ENCODE measurements at regions not wholly inside any gene's neighbourhood (a gene's known extent, or its start where the extent isn't known, plus 50 kb on each side); places are given as distances from the start of the nearest gene placed in this dataset.
"Not testable (repeated sequence)": the region's sequence is repeated elsewhere in the genome, so short reads cannot be mapped to it uniquely, and the experiment has no call there.

DNA sequence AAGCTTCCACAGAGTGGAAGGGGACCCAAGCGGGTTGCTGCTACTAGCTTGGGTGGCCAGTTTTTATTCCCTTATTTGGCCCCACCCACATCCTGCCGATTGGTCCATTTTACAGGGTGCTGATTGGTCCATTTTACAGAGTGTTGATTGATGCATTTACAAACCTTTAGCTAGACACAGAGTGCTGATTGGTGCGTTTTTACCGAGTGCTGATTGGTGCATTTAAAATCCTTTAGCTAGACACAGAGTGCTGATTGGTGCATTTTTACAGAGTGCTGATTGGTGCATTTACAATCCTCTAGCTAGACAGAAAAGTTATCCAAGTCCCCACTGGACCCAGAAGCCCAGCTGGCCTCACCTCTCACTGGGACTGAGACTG is 187.0 kb upstream of the KCNMB2 start:
- TF ChIP-seq, protein P1, sequence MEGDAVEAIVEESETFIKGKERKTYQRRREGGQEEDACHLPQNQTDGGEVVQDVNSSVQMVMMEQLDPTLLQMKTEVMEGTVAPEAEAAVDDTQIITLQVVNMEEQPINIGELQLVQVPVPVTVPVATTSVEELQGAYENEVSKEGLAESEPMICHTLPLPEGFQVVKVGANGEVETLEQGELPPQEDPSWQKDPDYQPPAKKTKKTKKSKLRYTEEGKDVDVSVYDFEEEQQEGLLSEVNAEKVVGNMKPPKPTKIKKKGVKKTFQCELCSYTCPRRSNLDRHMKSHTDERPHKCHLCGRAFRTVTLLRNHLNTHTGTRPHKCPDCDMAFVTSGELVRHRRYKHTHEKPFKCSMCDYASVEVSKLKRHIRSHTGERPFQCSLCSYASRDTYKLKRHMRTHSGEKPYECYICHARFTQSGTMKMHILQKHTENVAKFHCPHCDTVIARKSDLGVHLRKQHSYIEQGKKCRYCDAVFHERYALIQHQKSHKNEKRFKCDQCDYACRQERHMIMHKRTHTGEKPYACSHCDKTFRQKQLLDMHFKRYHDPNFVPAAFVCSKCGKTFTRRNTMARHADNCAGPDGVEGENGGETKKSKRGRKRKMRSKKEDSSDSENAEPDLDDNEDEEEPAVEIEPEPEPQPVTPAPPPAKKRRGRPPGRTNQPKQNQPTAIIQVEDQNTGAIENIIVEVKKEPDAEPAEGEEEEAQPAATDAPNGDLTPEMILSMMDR (conservative IDR thresholded peaks at IDR 0.05; ENCODE audit: low read length) = not testable (repeated sequence)
- TF ChIP-seq EZH2phosphoT487 (IDR thresholded peaks at IDR 0.05; ENCODE audit: borderline replicate concordance) = not testable (repeated sequence)

Measured in Loucy (cell line).